Smooth muscle cell (in vitro differentiated cells): ENCODE measurements at regions not wholly inside any gene's neighbourhood (a gene's known extent, or its start where the extent isn't known, plus 50 kb on each side); places are given as distances from the start of the nearest gene placed in this dataset.

Experiments
- DNase-seq: peaks from one replicate; lab custom pipeline; 2025; ENCODE audit not compliant: unreplicated experiment; lab: John Stamatoyannopoulos, UW
- H2AFZ ChIP-seq: fragments of 200-600 bp; sonication (generic); 2 replicates; pipeline ENCODE4 v1.6.0; 2016; ENCODE audit warnings: antibody characterized with exemption, low read depth, mild to moderate bottlenecking
- H3F3A ChIP-seq: fragments of 200-600 bp; sonication (generic); 2 replicates; pipeline ENCODE4 v1.6.0; 2017; ENCODE audit warnings: antibody characterized with exemption, low read depth
- H3K27ac ChIP-seq: fragments of 200-600 bp; sonication (generic); 2 replicates; pipeline ENCODE4 v1.5.1; 2016; ENCODE audit warnings: low read depth, mild to moderate bottlenecking
- H3K27me3 ChIP-seq: fragments of 200-600 bp; sonication (generic); 2 replicates; pipeline ENCODE4 v1.6.1; 2016; ENCODE audit warnings: low read depth, mild to moderate bottlenecking
- H3K36me3 ChIP-seq: fragments of 200-600 bp; sonication (generic); 2 replicates; pipeline ENCODE4 v1.5.1; 2016; ENCODE audit warnings: low read depth
- H3K4me1 ChIP-seq: fragments of 200-600 bp; sonication (generic); 2 replicates; pipeline ENCODE4 v1.5.1; 2016; ENCODE audit warnings: low read depth
- H3K4me2 ChIP-seq: fragments of 200-600 bp; sonication (generic); 2 replicates; pipeline ENCODE4 v1.6.0; 2016; ENCODE audit warnings: mild to moderate bottlenecking
- H3K4me3 ChIP-seq: fragments of 200-600 bp; sonication (generic); 2 replicates; pipeline ENCODE4 v1.5.1; 2016; ENCODE audit warnings: mild to moderate bottlenecking
- H3K79me2 ChIP-seq: fragments of 200-600 bp; sonication (generic); 2 replicates; pipeline ENCODE4 v1.6.0; 2016; ENCODE audit warnings: low read depth, mild to moderate bottlenecking
- H3K9ac ChIP-seq: fragments of 200-600 bp; sonication (generic); 2 replicates; pipeline ENCODE4 v1.6.0; 2016; ENCODE audit warnings: low read depth
- H3K9me3 ChIP-seq: fragments of 200-600 bp; sonication (generic); replicated peaks from 2 replicates; pipeline ENCODE4 v1.5.1; 2016; ENCODE audit warnings: low read depth
- H4K20me1 ChIP-seq: fragments of 200-600 bp; sonication (generic); 2 replicates; pipeline ENCODE4 v1.6.0; 2016; ENCODE audit warnings: low read depth
- CTCF ChIP-seq: fragments of 200-600 bp; sonication (generic); IDR thresholded peaks from 2 replicates; pipeline ENCODE4 v1.5.1; 2017; ENCODE audit warnings: borderline replicate concordance, mild to moderate bottlenecking, antibody characterized with exemption; ENCODE audit not compliant: insufficient read depth, poor library complexity, severe bottlenecking
- WGBS: methylation state at CpG from one replicate; pipeline ENCODE4 v1.1.7; 2016; ENCODE audit warnings: low lambda C conversion rate; 5-methylcytosine and 5-hydroxymethylcytosine counted together

GRCh38 chr12:132386926-132387497, 57.6 kb upstream of the GALNT9 start:
- H2AFZ ChIP-seq, result no peak overlapping the region

GRCh38 chr12:132385923-132386751, 56.7 kb upstream of the GALNT9 start:
- Histone ChIP-seq H3K79me2 (no peaks in the 10 kb centered on the region), H2AFZ (no peak overlapping the region), H3K4me1 (no peaks in the 10 kb centered on the region), H3K36me3 (no peaks in the 10 kb centered on the region), H3K9me3 (no peaks in the 10 kb centered on the region), H3K9ac (no peak overlapping the region), H3K27ac (no peak overlapping the region), H4K20me1 (no peaks in the 10 kb centered on the region), H3F3A (no peaks in the 10 kb centered on the region), H3K4me3 (no peak overlapping the region), H3K27me3 (peaks cover 79% of the 10 kb centered on the region), H3K4me2 (no peak overlapping the region)
- 80% methylated on average over 36 of the region's 36 CpGs for WGBS
- no peak for TF ChIP-seq CTCF
- DNase-seq, result no peak

More at GRCh38 chr12:132386926-132387497, 57.6 kb upstream of the GALNT9 start:
- Histone ChIP-seq H3K9ac (no peak overlapping the region), H4K20me1 (no peaks in the 10 kb centered on the region), H3K9me3 (no peaks in the 10 kb centered on the region), H3K36me3 (no peaks in the 10 kb centered on the region), H3K4me3 (no peak overlapping the region), H3K79me2 (no peaks in the 10 kb centered on the region), H3F3A (no peaks in the 10 kb centered on the region), H3K4me2 (no peak overlapping the region), H3K27ac (no peak overlapping the region), H3K4me1 (no peaks in the 10 kb centered on the region), H3K27me3 (peaks cover 70% of the 10 kb centered on the region)
- TF ChIP-seq CTCF, result no peak
- 84% methylated on average over 30 of the region's 30 CpGs for WGBS
- no peak for DNase-seq

- Histone ChIP-seq H3K27ac (no peak overlapping the region), H3K79me2 (no peaks in the 10 kb centered on the region), H3K4me2 (no peak overlapping the region), H3K4me3 (no peak overlapping the region), H2AFZ (no peak overlapping the region), H3K36me3 (no peaks in the 10 kb centered on the region), H3K9ac (no peak overlapping the region), H3K9me3 (no peaks in the 10 kb centered on the region), H3F3A (no peaks in the 10 kb centered on the region), H3K4me1 (no peaks in the 10 kb centered on the region), H4K20me1 (no peaks in the 10 kb centered on the region), H3K27me3 (peaks cover 85% of the 10 kb centered on the region)
- no peak for DNase-seq
- WGBS, result 70% methylated on average over 25 of the region's 25 CpGs
- TF ChIP-seq CTCF, result no peak
These were observed 55.8 kb upstream of the GALNT9 start for GRCh38 chr12:132384916-132385774.
